DND-41 (cell line): ENCODE measurements at regions not wholly inside any gene's neighbourhood (a gene's known extent, or its start where the extent isn't known, plus 50 kb on each side); places are given as distances from the start of the nearest gene placed in this dataset.

Experiments used
- ATAC-seq: fragments of 200-7000 bp; cut with Tn5 transposase; 3 replicates; pipeline ENCODE4 v1.9.1; 2021; ENCODE audit warnings: low read depth; ENCODE audit not compliant: insufficient read depth
- DNase-seq: peaks from one replicate; pipeline ENCODE4 v3.0.0-alpha.2; 2020
- H2AFZ ChIP-seq: 2 replicates; pipeline ENCODE4 v1.6.0; 2012; ENCODE audit warnings: low read depth, low read length
- H3K27ac ChIP-seq: 2 replicates; pipeline ENCODE4 v1.5.1; 2012; ENCODE audit warnings: low read length, inconsistent platforms
- H3K27me3 ChIP-seq: fragments of 200-600 bp; sonication (generic); 2 replicates; pipeline ENCODE4 v1.6.0; 2012; ENCODE audit warnings: low read length, mild to moderate bottlenecking, inconsistent platforms; ENCODE audit not compliant: insufficient read depth, poor library complexity
- H3K36me3 ChIP-seq: 2 replicates; pipeline ENCODE4 v1.5.1; 2012; ENCODE audit warnings: low read length, inconsistent platforms; ENCODE audit not compliant: insufficient read depth
- H3K4me1 ChIP-seq: 2 replicates; pipeline ENCODE4 v1.5.1; 2012; ENCODE audit warnings: mild to moderate bottlenecking, low read length; ENCODE audit not compliant: insufficient read depth
- H3K4me2 ChIP-seq: 2 replicates; pipeline ENCODE4 v1.6.0; 2012; ENCODE audit warnings: mild to moderate bottlenecking, moderate library complexity, low read length, inconsistent platforms; ENCODE audit not compliant: insufficient read depth
- H3K4me3 ChIP-seq, 2 experiments: fragments of 200-600 bp in 1 of 2; shearing (Covaris generic) in 1 of 2; 2 replicates each; pipeline ENCODE4 v1.5.1; 2012 to 2016; ENCODE audit warnings: inconsistent platforms in 2 of 2, low read length in 2 of 2, mild to moderate bottlenecking in 2 of 2, low read depth in 1 of 2, moderate library complexity in 1 of 2
- H3K79me2 ChIP-seq: 2 replicates; pipeline ENCODE4 v1.6.0; 2012; ENCODE audit warnings: low read length, inconsistent platforms; ENCODE audit not compliant: insufficient read depth
- H3K9ac ChIP-seq: 2 replicates; pipeline ENCODE4 v1.6.0; 2012; ENCODE audit warnings: low read depth, mild to moderate bottlenecking, inconsistent platforms, low read length, moderate library complexity
- H3K9me3 ChIP-seq: 2 replicates; pipeline ENCODE4 v1.5.1; 2012; ENCODE audit warnings: low read length, moderate library complexity, mild to moderate bottlenecking, inconsistent platforms; ENCODE audit not compliant: insufficient read depth, severe bottlenecking
- H4K20me1 ChIP-seq: 2 replicates; pipeline ENCODE4 v1.6.0; 2012; ENCODE audit warnings: low read length; ENCODE audit not compliant: insufficient read depth
- EZH2 ChIP-seq: IDR thresholded peaks from 3 replicates; pipeline ENCODE4 v1.6.1; 2012; ENCODE audit warnings: borderline replicate concordance, low read depth, mild to moderate bottlenecking, moderate library complexity, low read length, inconsistent platforms; ENCODE audit not compliant: severe bottlenecking
- TF ChIP-seq, protein P1 (sequence below): IDR thresholded peaks from 2 replicates; pipeline ENCODE4 v1.5.1; 2012; ENCODE audit warnings: borderline replicate concordance, low read length, moderate library complexity, mild to moderate bottlenecking; ENCODE audit not compliant: poor library complexity, severe bottlenecking; ENCODE audit errors: extremely low read depth

DNA sequence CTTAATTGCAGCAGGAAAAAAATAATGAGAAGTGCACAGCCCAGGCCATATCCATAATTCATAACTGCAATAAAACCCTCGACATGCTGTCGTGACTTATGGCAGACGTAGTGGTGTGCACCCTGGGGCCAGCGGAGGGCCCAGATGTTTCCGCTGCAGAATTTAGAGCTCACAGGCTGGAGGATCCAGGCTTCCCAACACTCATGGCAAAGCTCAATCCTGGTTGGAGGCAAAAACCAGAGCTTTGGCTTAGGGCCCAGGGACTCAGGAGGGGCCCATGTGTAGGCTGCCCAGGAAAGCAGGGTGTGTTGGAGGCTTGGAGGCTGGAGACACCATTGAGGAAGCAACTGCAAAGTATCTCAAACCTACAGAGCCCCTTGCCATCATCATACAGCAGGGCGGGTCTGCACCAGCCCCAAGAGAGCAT is 68.7 kb downstream of the SERPINA3 start:
- Histone ChIP-seq H3K4me1 (no peaks in the 10 kb centered on the region), H4K20me1 (no peaks in the 10 kb centered on the region), H3K79me2 (no peaks in the 10 kb centered on the region), H3K4me3 (no peak overlapping the region), H2AFZ (no peak overlapping the region), H3K27me3 (peaks cover 4% of the 10 kb centered on the region), H3K9ac (no peak overlapping the region), H3K4me2 (no peak overlapping the region), H3K36me3 (no peaks in the 10 kb centered on the region), H3K27ac (no peak overlapping the region), H3K9me3 (no peaks in the 10 kb centered on the region)
- DNase-seq (no peak), ATAC-seq (no peak)
- no peak for TF ChIP-seq EZH2
- TF ChIP-seq, protein P1, sequence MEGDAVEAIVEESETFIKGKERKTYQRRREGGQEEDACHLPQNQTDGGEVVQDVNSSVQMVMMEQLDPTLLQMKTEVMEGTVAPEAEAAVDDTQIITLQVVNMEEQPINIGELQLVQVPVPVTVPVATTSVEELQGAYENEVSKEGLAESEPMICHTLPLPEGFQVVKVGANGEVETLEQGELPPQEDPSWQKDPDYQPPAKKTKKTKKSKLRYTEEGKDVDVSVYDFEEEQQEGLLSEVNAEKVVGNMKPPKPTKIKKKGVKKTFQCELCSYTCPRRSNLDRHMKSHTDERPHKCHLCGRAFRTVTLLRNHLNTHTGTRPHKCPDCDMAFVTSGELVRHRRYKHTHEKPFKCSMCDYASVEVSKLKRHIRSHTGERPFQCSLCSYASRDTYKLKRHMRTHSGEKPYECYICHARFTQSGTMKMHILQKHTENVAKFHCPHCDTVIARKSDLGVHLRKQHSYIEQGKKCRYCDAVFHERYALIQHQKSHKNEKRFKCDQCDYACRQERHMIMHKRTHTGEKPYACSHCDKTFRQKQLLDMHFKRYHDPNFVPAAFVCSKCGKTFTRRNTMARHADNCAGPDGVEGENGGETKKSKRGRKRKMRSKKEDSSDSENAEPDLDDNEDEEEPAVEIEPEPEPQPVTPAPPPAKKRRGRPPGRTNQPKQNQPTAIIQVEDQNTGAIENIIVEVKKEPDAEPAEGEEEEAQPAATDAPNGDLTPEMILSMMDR, result no peak

DNA sequence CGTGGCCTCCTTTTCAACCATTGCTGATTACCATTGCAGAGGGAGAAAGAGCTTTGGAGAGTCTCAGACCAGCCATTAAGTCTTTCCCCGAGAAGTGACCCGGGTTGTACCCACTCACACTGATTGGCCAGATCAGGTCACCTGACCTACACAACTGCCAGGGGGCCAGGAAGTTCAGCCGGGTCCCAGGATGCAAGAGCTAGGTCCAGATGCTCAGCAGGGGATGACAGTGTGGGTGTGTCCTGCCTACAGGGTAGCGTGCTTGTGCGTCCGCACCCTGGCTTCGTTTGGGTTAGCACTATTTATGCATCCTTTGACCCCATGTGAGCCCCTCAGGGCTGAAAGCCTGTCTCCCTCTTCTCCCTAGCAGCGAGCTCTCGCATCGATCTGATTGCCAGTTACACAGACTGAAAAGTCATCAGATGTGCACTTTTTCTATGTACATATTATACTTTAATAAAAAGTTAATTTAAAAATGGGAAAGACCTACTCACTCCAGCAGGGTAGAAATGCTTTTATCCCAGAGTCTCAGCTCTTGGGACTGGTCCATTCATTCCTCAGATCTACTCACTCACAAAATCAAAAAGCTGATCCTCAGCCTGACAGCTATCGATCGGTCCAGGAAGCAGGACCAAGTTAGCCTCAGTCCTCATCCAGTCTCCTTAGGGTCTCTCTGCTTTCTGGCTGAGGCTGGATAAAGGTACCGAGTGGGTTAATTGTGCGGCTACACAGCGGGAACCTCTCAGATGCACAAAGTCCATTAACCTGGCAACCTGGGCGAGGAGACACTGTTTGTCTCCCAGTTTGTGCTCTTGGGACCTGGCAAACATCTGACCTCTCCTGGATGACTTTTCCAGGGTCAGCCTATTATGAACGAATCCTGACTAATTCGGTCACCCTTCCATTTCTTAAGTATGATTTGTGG is 68.0 kb downstream of the SERPINA3 start:
- ATAC-seq (no peak), DNase-seq (no peak)
- TF ChIP-seq, protein P1, result no peak
- no peak for TF ChIP-seq EZH2
- H3K9ac ChIP-seq, result no peak overlapping the region
- H3K27ac ChIP-seq, result no peak overlapping the region
- no peaks in the 10 kb centered on the region for H4K20me1 ChIP-seq
- H3K4me2 ChIP-seq, result no peak overlapping the region
- no peak overlapping the region for H3K4me3 ChIP-seq
- H3K36me3 ChIP-seq, result no peaks in the 10 kb centered on the region
- no peaks in the 10 kb centered on the region for H3K9me3 ChIP-seq
- no peaks in the 10 kb centered on the region for H3K79me2 ChIP-seq
- H3K27me3 ChIP-seq, result peaks cover 4% of the 10 kb centered on the region
- H3K4me1 ChIP-seq, result no peaks in the 10 kb centered on the region
- H2AFZ ChIP-seq, result no peak overlapping the region

DNA sequence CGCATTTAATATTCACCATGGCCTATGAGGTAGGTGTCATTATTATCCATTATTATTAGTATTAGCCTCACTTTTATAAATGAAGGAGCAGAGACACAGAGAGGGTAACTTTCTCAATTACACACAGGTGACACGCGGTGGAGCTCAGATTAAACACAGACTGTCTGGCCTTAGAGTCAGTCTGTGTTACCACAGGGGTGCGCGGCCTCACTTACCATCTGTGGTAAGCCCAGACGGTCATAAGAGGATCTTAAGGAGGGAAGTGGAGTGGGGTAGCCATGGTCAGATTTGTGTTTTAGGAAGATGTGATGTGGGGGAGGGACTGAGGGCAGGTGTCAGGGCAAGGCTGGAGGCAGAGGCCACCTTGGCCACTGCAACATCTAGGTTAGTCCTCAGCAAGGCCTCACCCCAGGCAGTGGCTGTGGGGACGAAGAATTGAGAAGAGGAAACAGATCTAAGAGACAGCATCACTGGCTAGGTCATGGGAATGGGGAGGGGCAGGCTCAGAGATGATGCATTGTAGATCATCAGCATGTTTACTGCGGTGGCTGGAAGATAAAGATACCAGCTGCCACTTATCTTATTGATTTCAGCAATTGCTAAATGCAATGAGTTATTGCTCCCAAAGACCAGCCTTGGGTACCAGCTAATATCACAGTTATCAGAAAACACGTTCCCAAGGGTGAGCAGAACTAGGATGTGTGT is 67.1 kb downstream of the SERPINA3 start:
- H4K20me1 ChIP-seq, result no peaks in the 10 kb centered on the region
- H3K79me2 ChIP-seq, result no peaks in the 10 kb centered on the region
- TF ChIP-seq, protein P1, result no peak
- TF ChIP-seq EZH2, result no peak
- H3K9ac ChIP-seq, result no peak overlapping the region
- no peak overlapping the region for H3K4me2 ChIP-seq
- H3K9me3 ChIP-seq, result no peaks in the 10 kb centered on the region
- peaks cover 4% of the 10 kb centered on the region for H3K27me3 ChIP-seq
- H3K36me3 ChIP-seq, result no peaks in the 10 kb centered on the region
- DNase-seq (no peak), ATAC-seq (no peak)
- H2AFZ ChIP-seq, result no peak overlapping the region
- H3K4me1 ChIP-seq, result no peaks in the 10 kb centered on the region
- H3K4me3 ChIP-seq, result no peak overlapping the region
- no peak overlapping the region for H3K27ac ChIP-seq
